ENCODE measurements at regions not wholly inside any gene's neighbourhood (a gene's known extent, or its start where the extent isn't known, plus 50 kb on each side); places are given as distances from the start of the nearest gene placed in this dataset.

DNA sequence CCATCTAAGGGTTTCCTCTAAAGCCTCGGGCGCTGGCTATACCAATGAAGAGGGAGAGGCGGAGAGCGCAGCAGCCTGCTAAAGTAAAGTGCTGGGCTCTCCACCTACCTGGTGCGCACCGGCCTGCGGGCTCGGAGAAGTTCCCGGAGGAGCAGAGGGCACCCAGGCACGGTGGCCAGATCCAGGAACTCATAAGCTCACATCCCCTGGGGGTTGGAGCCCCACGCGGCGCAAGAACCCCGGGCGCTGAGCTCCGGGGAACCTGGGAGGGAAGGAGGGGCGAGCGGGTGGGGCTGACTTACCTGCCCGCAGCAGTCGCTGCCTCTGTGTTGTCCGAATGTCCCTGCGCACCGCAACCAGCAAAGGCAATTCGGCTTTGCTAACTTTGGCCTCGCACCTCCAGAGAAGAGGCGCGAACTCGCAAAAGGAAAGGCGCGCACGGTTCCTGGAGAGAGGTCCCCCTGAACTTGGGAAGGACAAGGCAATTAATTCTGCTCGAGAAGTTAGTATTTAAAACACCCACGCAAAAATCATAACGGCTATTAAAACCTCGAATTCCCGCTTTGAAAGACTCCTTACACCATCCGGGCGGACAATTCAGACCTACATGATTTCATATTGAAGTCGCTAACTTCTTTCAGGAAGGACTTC is 127.6 kb upstream of the C11orf58 start:
- TF ChIP-seq CTCF (IDR thresholded peaks at IDR 0.05) (no peak), EZH2 (IDR thresholded peaks at IDR 0.05; ENCODE audit: borderline replicate concordance, insufficient read depth, low read depth, low read length, poor library complexity, severe bottlenecking) (no peak)
